ENCODE measurements at regions not wholly inside any gene's neighbourhood (a gene's known extent, or its start where the extent isn't known, plus 50 kb on each side); places are given as distances from the start of the nearest gene placed in this dataset.

GRCh38 chrX:39310891-39311290 is 509.6 kb downstream of the MID1IP1 start:
- TF ChIP-seq CTCF (IDR thresholded peaks at IDR 0.05) (no peak), POLR2A (IDR thresholded peaks at IDR 0.05) (no peak)

Data from uterus (tissue), 2 donors.